Liver (tissue), 8 donors: ENCODE measurements at regions not wholly inside any gene's neighbourhood (a gene's known extent, or its start where the extent isn't known, plus 50 kb on each side); places are given as distances from the start of the nearest gene placed in this dataset.

Experiments used
- DNase-seq: peaks from one replicate; pipeline ENCODE4 v3.0.0-alpha.2; 2017; ENCODE audit warnings: low spot score
- H3K27ac ChIP-seq, 2 donors: one replicate each; pipeline ENCODE4 v1.7.0; 2013; ENCODE audit warnings: inconsistent platforms in 2 of 2, low read length in 2 of 2, control low read depth in 1 of 2, low read depth in 1 of 2, mild to moderate bottlenecking in 1 of 2
- H3K27me3 ChIP-seq, 4 donors: one replicate each; pipeline versions ENCODE4 v1.6.1 to v1.7.0; 2013; ENCODE audit warnings: low read length in 3 of 4, inconsistent platforms in 1 of 4, mild to moderate bottlenecking in 1 of 4, moderate library complexity in 1 of 4; ENCODE audit not compliant: control insufficient read depth in 4 of 4, insufficient read depth in 4 of 4
- H3K36me3 ChIP-seq, 4 donors: one replicate each; pipeline versions ENCODE4 v1.6.1 to v1.7.0; 2013; ENCODE audit warnings: low read length in 3 of 4, mild to moderate bottlenecking in 3 of 4, low read depth in 1 of 4, moderate library complexity in 1 of 4; ENCODE audit not compliant: control insufficient read depth in 4 of 4, insufficient read depth in 3 of 4
- H3K4me1 ChIP-seq, 4 donors: one replicate each; pipeline versions ENCODE4 v1.6.1 to v1.7.0; 2013; ENCODE audit warnings: low read length in 3 of 4, mild to moderate bottlenecking in 3 of 4, moderate library complexity in 1 of 4; ENCODE audit not compliant: control insufficient read depth in 4 of 4, insufficient read depth in 4 of 4
- H3K4me3 ChIP-seq, 3 donors: one replicate each; pipeline versions ENCODE4 v1.6.1 to v1.7.0; 2013; ENCODE audit warnings: low read length in 3 of 3, control low read depth in 1 of 3, low read depth in 1 of 3, mild to moderate bottlenecking in 1 of 3
- H3K9ac ChIP-seq, 2 donors: one replicate each; pipeline ENCODE4 v1.7.0; 2013; ENCODE audit warnings: low read length in 2 of 2, mild to moderate bottlenecking in 2 of 2, moderate library complexity in 2 of 2, control low read depth in 1 of 2, low read depth in 1 of 2
- H3K9me3 ChIP-seq, 4 donors: one replicate each; pipeline versions ENCODE4 v1.6.1 to v1.7.0; 2013; ENCODE audit warnings: low read length in 3 of 4; ENCODE audit not compliant: control insufficient read depth in 4 of 4
- EGR1 ChIP-seq, 2 donors: IDR thresholded peaks; 2 replicates each; pipeline ENCODE4 v1.6.1; 2016 to 2018; ENCODE audit warnings: antibody characterized with exemption in 2 of 2, low read depth in 2 of 2
- FOXA1 ChIP-seq: IDR thresholded peaks from 2 replicates; pipeline ENCODE4 v1.6.1; 2016; ENCODE audit warnings: antibody characterized with exemption
- GABPA ChIP-seq, 2 donors: IDR thresholded peaks in 1 of 2; conservative IDR thresholded peaks in 1 of 2; 2 replicates each; pipeline ENCODE4 v1.6.1; 2016; ENCODE audit warnings: antibody characterized with exemption in 2 of 2, mild to moderate bottlenecking in 1 of 2, moderate library complexity in 1 of 2
- HNF4A ChIP-seq, 2 donors: conservative IDR thresholded peaks; 2 replicates each; pipeline ENCODE4 v1.6.1; 2016; ENCODE audit warnings: antibody characterized with exemption in 2 of 2, mild to moderate bottlenecking in 2 of 2
- HNF4G ChIP-seq: IDR thresholded peaks from 2 replicates; pipeline ENCODE4 v1.6.1; 2016; ENCODE audit warnings: antibody characterized with exemption
- JUND ChIP-seq, 2 donors: IDR thresholded peaks; 2 replicates each; pipeline ENCODE4 v1.6.1; 2016; ENCODE audit warnings: antibody characterized with exemption in 2 of 2
- NR2F2 ChIP-seq: IDR thresholded peaks from 2 replicates; pipeline ENCODE4 v1.6.1; 2016; ENCODE audit warnings: antibody characterized with exemption
- RAD21 ChIP-seq, 2 donors: IDR thresholded peaks; 2 replicates each; pipeline ENCODE4 v1.6.1; 2016; ENCODE audit warnings: antibody characterized with exemption in 2 of 2, mild to moderate bottlenecking in 2 of 2
- SP1 ChIP-seq: IDR thresholded peaks from 2 replicates; pipeline ENCODE4 v1.6.1; 2018; ENCODE audit warnings: antibody characterized with exemption, mild to moderate bottlenecking
- TAF1 ChIP-seq: conservative IDR thresholded peaks from 2 replicates; pipeline ENCODE4 v1.6.1; 2016; ENCODE audit warnings: antibody characterized with exemption, mild to moderate bottlenecking
- YY1 ChIP-seq: IDR thresholded peaks from 2 replicates; pipeline ENCODE4 v1.6.1; 2016; ENCODE audit warnings: antibody characterized with exemption, mild to moderate bottlenecking
- WGBS: extraction: QIAGEN DNeasy Blood & Tissue Kit; methylation state at CpG from one replicate; pipeline ENCODE4 v1.1.7; 2013; 5-methylcytosine and 5-hydroxymethylcytosine counted together
- TF ChIP-seq, protein P1 (sequence below): IDR thresholded peaks from 2 replicates; pipeline ENCODE4 v1.6.1; 2016; ENCODE audit warnings: antibody characterized with exemption
- TF ChIP-seq, protein P2 (sequence below): IDR thresholded peaks from 2 replicates; pipeline ENCODE4 v1.6.1; 2016; ENCODE audit warnings: antibody characterized with exemption
- TF ChIP-seq, protein P3 (sequence below): IDR thresholded peaks from 2 replicates; pipeline ENCODE4 v1.6.1; 2016; ENCODE audit warnings: antibody characterized with exemption, mild to moderate bottlenecking
- TF ChIP-seq, protein P4 (sequence below): IDR thresholded peaks from 2 replicates; pipeline ENCODE4 v1.6.1; 2016; ENCODE audit warnings: antibody characterized with exemption
- TF ChIP-seq, protein P5 (sequence below): fragments of 150-350 bp; IDR thresholded peaks from 2 replicates; pipeline ENCODE4 v1.5.1; 2017; ENCODE audit warnings: improper control_type of control experiment, low read depth, low read length; ENCODE audit not compliant: missing input control
- donor health status: healthy.
- donor health status: healthy.
- donor health status: healthy.
- donor health status: healthy.
- donor health status: healthy.

DNA sequence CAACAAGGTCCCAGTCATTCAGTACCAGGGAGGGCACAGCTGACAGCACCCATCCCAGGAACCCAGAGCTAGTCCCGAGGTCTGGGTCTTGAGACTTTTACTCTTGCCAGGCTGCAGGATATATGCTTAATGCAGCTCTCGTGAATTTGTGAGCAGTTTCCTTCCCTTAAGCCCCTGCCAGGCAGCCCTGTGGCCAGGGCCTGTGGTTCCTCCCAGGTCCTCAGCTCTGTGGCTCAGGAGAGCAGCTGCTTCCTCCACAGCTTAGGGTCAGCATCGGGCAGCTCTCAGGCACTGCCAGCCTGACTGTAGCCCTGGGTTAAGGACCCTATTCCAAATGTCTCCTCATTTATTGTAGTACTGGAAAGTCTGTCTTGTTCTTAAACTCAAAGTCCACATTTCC, 1384.8 kb downstream of the RPIA start:
- TF ChIP-seq, protein P1, sequence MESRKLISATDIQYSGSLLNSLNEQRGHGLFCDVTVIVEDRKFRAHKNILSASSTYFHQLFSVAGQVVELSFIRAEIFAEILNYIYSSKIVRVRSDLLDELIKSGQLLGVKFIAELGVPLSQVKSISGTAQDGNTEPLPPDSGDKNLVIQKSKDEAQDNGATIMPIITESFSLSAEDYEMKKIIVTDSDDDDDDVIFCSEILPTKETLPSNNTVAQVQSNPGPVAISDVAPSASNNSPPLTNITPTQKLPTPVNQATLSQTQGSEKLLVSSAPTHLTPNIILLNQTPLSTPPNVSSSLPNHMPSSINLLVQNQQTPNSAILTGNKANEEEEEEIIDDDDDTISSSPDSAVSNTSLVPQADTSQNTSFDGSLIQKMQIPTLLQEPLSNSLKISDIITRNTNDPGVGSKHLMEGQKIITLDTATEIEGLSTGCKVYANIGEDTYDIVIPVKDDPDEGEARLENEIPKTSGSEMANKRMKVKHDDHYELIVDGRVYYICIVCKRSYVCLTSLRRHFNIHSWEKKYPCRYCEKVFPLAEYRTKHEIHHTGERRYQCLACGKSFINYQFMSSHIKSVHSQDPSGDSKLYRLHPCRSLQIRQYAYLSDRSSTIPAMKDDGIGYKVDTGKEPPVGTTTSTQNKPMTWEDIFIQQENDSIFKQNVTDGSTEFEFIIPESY = no peak
- TF ChIP-seq NR2F2 (no peak), RAD21 (IDR thresholded peaks at IDR 0.05) (no peak), TAF1 (no peak), GABPA (IDR thresholded peaks at IDR 0.05 in 1 of 2, conservative IDR thresholded peaks at IDR 0.05 in 1 of 2) (no peak), HNF4A (conservative IDR thresholded peaks at IDR 0.05) (no peak)
- TF ChIP-seq, protein P2, sequence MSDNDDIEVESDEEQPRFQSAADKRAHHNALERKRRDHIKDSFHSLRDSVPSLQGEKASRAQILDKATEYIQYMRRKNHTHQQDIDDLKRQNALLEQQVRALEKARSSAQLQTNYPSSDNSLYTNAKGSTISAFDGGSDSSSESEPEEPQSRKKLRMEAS = no peak
- TF ChIP-seq, protein P3, sequence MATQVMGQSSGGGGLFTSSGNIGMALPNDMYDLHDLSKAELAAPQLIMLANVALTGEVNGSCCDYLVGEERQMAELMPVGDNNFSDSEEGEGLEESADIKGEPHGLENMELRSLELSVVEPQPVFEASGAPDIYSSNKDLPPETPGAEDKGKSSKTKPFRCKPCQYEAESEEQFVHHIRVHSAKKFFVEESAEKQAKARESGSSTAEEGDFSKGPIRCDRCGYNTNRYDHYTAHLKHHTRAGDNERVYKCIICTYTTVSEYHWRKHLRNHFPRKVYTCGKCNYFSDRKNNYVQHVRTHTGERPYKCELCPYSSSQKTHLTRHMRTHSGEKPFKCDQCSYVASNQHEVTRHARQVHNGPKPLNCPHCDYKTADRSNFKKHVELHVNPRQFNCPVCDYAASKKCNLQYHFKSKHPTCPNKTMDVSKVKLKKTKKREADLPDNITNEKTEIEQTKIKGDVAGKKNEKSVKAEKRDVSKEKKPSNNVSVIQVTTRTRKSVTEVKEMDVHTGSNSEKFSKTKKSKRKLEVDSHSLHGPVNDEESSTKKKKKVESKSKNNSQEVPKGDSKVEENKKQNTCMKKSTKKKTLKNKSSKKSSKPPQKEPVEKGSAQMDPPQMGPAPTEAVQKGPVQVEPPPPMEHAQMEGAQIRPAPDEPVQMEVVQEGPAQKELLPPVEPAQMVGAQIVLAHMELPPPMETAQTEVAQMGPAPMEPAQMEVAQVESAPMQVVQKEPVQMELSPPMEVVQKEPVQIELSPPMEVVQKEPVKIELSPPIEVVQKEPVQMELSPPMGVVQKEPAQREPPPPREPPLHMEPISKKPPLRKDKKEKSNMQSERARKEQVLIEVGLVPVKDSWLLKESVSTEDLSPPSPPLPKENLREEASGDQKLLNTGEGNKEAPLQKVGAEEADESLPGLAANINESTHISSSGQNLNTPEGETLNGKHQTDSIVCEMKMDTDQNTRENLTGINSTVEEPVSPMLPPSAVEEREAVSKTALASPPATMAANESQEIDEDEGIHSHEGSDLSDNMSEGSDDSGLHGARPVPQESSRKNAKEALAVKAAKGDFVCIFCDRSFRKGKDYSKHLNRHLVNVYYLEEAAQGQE = no peak
- Histone ChIP-seq H3K4me1 (no peaks in the 10 kb centered on the region), H3K9ac (no peak overlapping the region), H3K4me3 (no peak overlapping the region), H3K36me3 (no peaks in the 10 kb centered on the region), H3K27me3 (no peaks in the 10 kb centered on the region), H3K9me3 (no peaks in the 10 kb centered on the region), H3K27ac (no peak overlapping the region)
- 53% methylated on average over 3 of the region's 3 CpGs for WGBS
- DNase-seq = no peak

DNA sequence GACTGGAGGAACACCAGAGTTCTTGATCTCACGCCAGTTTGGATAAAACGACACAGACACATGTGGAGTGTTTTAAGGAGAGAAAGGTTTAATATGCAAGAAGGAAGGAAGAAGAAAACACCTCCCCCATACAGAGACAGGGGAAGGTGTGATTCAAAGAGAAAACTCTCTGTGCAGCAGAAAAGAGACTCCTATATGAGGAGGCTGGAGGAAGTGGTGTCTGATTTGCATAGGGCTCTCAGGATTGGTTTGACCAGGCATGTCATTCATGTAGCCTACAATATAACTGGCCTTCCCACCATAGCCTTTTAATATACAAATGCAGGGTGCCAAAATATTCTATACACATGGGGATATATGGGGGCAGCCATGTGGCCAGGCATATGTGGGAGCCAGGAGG, 1386.5 kb downstream of the RPIA start:
- Histone ChIP-seq H3K27ac (no peak overlapping the region), H3K9ac (no peak overlapping the region), H3K36me3 (no peaks in the 10 kb centered on the region), H3K4me3 (no peak overlapping the region), H3K9me3 (no peaks in the 10 kb centered on the region), H3K4me1 (no peaks in the 10 kb centered on the region), H3K27me3 (no peaks in the 10 kb centered on the region)
- 66% methylated on average over 2 of the region's 2 CpGs for WGBS
- TF ChIP-seq TAF1 (no peak), YY1 (no peak), HNF4A (conservative IDR thresholded peaks at IDR 0.05) (no peak), EGR1 (IDR thresholded peaks at IDR 0.05; ENCODE audit: low read depth in 2 of 2) (no peak), JUND (IDR thresholded peaks at IDR 0.05) (no peak), NR2F2 (no peak), FOXA1 (no peak), RAD21 (IDR thresholded peaks at IDR 0.05) (no peak)
- TF ChIP-seq, protein P4, sequence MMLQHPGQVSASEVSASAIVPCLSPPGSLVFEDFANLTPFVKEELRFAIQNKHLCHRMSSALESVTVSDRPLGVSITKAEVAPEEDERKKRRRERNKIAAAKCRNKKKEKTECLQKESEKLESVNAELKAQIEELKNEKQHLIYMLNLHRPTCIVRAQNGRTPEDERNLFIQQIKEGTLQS = no peak
- no peak for DNase-seq

DNA sequence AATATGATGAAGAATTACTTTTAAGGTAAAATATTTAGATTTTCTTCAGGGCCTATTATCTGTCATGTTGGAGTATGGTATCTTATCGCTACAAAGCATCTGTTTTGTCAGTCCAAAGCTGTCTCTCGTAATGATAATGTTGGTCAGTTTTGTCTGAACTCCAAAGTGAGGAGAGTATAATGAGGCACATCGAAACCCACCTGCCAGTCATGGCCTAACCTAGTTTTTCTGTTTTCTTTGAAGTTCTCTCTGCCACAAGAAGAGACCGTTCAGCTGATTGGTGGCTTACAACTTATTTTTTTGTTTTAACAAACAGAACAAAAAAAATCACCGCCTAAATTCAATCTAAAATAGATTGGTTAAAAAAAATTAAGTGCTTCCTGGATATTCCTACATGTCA, 1387.9 kb downstream of the RPIA start:
- Histone ChIP-seq H3K4me3 (no peak overlapping the region), H3K27me3 (no peaks in the 10 kb centered on the region), H3K9ac (no peak overlapping the region), H3K36me3 (no peaks in the 10 kb centered on the region), H3K27ac (no peak overlapping the region), H3K4me1 (no peaks in the 10 kb centered on the region), H3K9me3 (no peaks in the 10 kb centered on the region)
- WGBS = 69% methylated on average over 5 of the region's 5 CpGs
- DNase-seq = no peak
- TF ChIP-seq SP1 (no peak), NR2F2 (no peak), TAF1 (no peak), RAD21 (IDR thresholded peaks at IDR 0.05) (no peak), FOXA1 (no peak), GABPA (IDR thresholded peaks at IDR 0.05 in 1 of 2, conservative IDR thresholded peaks at IDR 0.05 in 1 of 2) (no peak), YY1 (no peak), HNF4G (no peak)
- TF ChIP-seq, protein P5, sequence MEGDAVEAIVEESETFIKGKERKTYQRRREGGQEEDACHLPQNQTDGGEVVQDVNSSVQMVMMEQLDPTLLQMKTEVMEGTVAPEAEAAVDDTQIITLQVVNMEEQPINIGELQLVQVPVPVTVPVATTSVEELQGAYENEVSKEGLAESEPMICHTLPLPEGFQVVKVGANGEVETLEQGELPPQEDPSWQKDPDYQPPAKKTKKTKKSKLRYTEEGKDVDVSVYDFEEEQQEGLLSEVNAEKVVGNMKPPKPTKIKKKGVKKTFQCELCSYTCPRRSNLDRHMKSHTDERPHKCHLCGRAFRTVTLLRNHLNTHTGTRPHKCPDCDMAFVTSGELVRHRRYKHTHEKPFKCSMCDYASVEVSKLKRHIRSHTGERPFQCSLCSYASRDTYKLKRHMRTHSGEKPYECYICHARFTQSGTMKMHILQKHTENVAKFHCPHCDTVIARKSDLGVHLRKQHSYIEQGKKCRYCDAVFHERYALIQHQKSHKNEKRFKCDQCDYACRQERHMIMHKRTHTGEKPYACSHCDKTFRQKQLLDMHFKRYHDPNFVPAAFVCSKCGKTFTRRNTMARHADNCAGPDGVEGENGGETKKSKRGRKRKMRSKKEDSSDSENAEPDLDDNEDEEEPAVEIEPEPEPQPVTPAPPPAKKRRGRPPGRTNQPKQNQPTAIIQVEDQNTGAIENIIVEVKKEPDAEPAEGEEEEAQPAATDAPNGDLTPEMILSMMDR = no peak
- TF ChIP-seq, protein P3 = no peak
- TF ChIP-seq, protein P4 = no peak
